ENCODE measurements at regions not wholly inside any gene's neighbourhood (a gene's known extent, or its start where the extent isn't known, plus 50 kb on each side); places are given as distances from the start of the nearest gene placed in this dataset.
"Not testable (repeated sequence)": the region's sequence is repeated elsewhere in the genome, so short reads cannot be mapped to it uniquely, and the experiment has no call there.

- intact Hi-C loops (cut with micrococcal nuclease; ENCODE audit: unreplicated experiment); H3K4me1 ChIP-seq (ENCODE audit: insufficient read depth, low read length, poor library complexity, severe bottlenecking); DNase-seq (ENCODE audit: low spot score); CTCF ChIA-PET (ENCODE audit: unreplicated experiment); H3K4me3 ChIP-seq (ENCODE audit: low read depth, low read length, poor library complexity, severe bottlenecking); H3K9me3 ChIP-seq (ENCODE audit: low read length); H3K9me2 ChIP-seq (ENCODE audit: insufficient read depth, low read length); H3K4me2 ChIP-seq (ENCODE audit: low read length); H3K79me2 ChIP-seq (ENCODE audit: insufficient read depth, low read depth, low read length); H2AFZ ChIP-seq (ENCODE audit: low read length); POLR2A ChIA-PET; H4K20me1 ChIP-seq (ENCODE audit: insufficient read depth, low read length); H3K36me3 ChIP-seq (ENCODE audit: insufficient read depth, low read length); H3K27ac ChIP-seq (ENCODE audit: low read depth, low read length, poor library complexity, severe bottlenecking); BruUV-seq (replicated peaks): not testable (repeated sequence)
Measured at GRCh38 chr16:33938097-33938496, 478.7 kb downstream of the TP53TG3F start.

GRCh38 chr16:33961536-33961935, 502.1 kb downstream of the TP53TG3F start:
- CTCF ChIA-PET (ENCODE audit: unreplicated experiment); H3K9me2 ChIP-seq (ENCODE audit: insufficient read depth, low read length); H3K9me3 ChIP-seq (ENCODE audit: low read length); H3K27ac ChIP-seq (ENCODE audit: low read depth, low read length, poor library complexity, severe bottlenecking); BruUV-seq (replicated peaks); intact Hi-C loops (cut with micrococcal nuclease; ENCODE audit: unreplicated experiment); H3K4me1 ChIP-seq (ENCODE audit: insufficient read depth, low read length, poor library complexity, severe bottlenecking); POLR2A ChIA-PET; DNase-seq (ENCODE audit: low spot score); H3K4me3 ChIP-seq (ENCODE audit: low read depth, low read length, poor library complexity, severe bottlenecking); H3K79me2 ChIP-seq (ENCODE audit: insufficient read depth, low read depth, low read length); H3K4me2 ChIP-seq (ENCODE audit: low read length); H3K36me3 ChIP-seq (ENCODE audit: insufficient read depth, low read length); H2AFZ ChIP-seq (ENCODE audit: low read length); H4K20me1 ChIP-seq (ENCODE audit: insufficient read depth, low read length): not testable (repeated sequence)

DNA sequence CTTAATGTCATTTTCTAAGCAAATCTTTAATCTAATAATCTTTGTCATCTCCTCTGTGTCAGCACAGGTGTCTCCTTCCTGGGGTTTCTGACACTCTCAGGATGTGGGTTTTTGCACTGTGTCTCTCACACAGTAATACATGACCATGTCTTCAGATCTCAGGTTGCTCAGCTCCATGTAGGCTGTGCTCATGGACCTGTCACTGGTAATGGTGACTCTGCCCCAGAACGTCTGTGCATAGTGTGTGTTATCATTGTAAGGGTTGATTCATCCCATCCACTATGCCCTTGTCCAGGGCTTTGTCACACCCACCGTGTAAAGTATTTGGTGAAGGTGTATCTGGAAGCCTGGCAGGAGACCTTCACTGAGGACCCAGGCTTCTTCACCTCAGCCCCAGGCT, 506.1 kb downstream of the TP53TG3F start:
- H3K9me3 ChIP-seq (ENCODE audit: low read length); H3K4me2 ChIP-seq (ENCODE audit: low read length); POLR2A ChIA-PET; CTCF ChIA-PET (ENCODE audit: unreplicated experiment); BruUV-seq (replicated peaks); DNase-seq (ENCODE audit: low spot score); H4K20me1 ChIP-seq (ENCODE audit: insufficient read depth, low read length); H3K79me2 ChIP-seq (ENCODE audit: insufficient read depth, low read depth, low read length); H3K9me2 ChIP-seq (ENCODE audit: insufficient read depth, low read length); H3K27ac ChIP-seq (ENCODE audit: low read depth, low read length, poor library complexity, severe bottlenecking); H3K4me3 ChIP-seq (ENCODE audit: low read depth, low read length, poor library complexity, severe bottlenecking); H2AFZ ChIP-seq (ENCODE audit: low read length); H3K4me1 ChIP-seq (ENCODE audit: insufficient read depth, low read length, poor library complexity, severe bottlenecking); intact Hi-C loops (cut with micrococcal nuclease; ENCODE audit: unreplicated experiment); H3K36me3 ChIP-seq (ENCODE audit: insufficient read depth, low read length): not testable (repeated sequence)

DNA sequence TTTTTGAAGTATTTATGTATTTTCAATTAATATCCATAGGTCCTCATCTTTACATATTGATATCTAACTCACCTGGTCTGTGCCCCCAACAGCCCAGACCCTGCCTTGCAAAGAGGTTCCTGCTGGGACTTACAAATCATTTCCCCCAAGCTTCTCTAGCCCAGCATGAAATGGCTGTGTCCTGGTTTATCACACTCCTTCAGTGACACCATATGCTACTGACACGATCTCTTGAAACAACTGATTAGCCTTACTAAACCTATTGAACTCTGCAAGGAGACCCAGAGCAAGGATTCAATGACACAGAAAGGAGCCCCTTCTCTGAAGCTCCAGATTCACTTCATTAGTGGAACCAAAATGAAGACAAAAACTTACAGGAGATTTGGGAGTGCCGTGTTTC, 507.4 kb downstream of the TP53TG3F start:
- H4K20me1 ChIP-seq (ENCODE audit: insufficient read depth, low read length); H3K4me1 ChIP-seq (ENCODE audit: insufficient read depth, low read length, poor library complexity, severe bottlenecking); H3K36me3 ChIP-seq (ENCODE audit: insufficient read depth, low read length); CTCF ChIA-PET (ENCODE audit: unreplicated experiment); H3K4me3 ChIP-seq (ENCODE audit: low read depth, low read length, poor library complexity, severe bottlenecking); POLR2A ChIA-PET; DNase-seq (ENCODE audit: low spot score); BruUV-seq (replicated peaks); H3K9me3 ChIP-seq (ENCODE audit: low read length); H3K9me2 ChIP-seq (ENCODE audit: insufficient read depth, low read length); H3K79me2 ChIP-seq (ENCODE audit: insufficient read depth, low read depth, low read length); intact Hi-C loops (cut with micrococcal nuclease; ENCODE audit: unreplicated experiment); H3K4me2 ChIP-seq (ENCODE audit: low read length); H3K27ac ChIP-seq (ENCODE audit: low read depth, low read length, poor library complexity, severe bottlenecking); H2AFZ ChIP-seq (ENCODE audit: low read length): not testable (repeated sequence)

- H4K20me1 ChIP-seq (ENCODE audit: insufficient read depth, low read length); H3K4me1 ChIP-seq (ENCODE audit: insufficient read depth, low read length, poor library complexity, severe bottlenecking); H3K9me2 ChIP-seq (ENCODE audit: insufficient read depth, low read length); intact Hi-C loops (cut with micrococcal nuclease; ENCODE audit: unreplicated experiment); H3K27ac ChIP-seq (ENCODE audit: low read depth, low read length, poor library complexity, severe bottlenecking); H3K4me3 ChIP-seq (ENCODE audit: low read depth, low read length, poor library complexity, severe bottlenecking); POLR2A ChIA-PET; H3K36me3 ChIP-seq (ENCODE audit: insufficient read depth, low read length); DNase-seq (ENCODE audit: low spot score); CTCF ChIA-PET (ENCODE audit: unreplicated experiment); H3K9me3 ChIP-seq (ENCODE audit: low read length); BruUV-seq (replicated peaks); H2AFZ ChIP-seq (ENCODE audit: low read length); H3K79me2 ChIP-seq (ENCODE audit: insufficient read depth, low read depth, low read length); H3K4me2 ChIP-seq (ENCODE audit: low read length): not testable (repeated sequence)
Measured at GRCh38 chr16:33974557-33974956, 515.1 kb downstream of the TP53TG3F start.

DNA sequence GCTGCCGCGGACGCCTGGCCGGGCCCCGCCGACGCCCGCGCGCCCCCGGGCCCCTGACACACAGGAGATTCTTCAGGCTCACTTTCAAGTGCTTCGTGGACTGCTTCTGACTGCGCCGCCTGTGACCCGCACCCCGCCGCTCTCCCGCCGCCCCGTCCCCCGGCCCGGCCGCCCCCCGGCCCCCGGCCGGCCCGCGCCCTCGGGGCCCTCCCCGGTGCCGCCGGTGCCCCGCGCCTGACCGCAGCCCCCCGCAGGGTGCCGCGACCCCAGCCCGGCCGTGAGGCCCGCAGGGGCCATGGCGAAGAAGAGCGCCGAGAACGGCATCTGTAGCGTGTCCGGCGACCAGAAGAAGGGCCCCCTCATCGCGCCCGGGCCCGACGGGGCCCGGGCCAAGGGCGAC, 516.3 kb downstream of the TP53TG3F start:
- H3K27ac ChIP-seq (ENCODE audit: low read depth, low read length, poor library complexity, severe bottlenecking); POLR2A ChIA-PET: not testable (repeated sequence)

GRCh38 chr16:33976521-33976920, 517.1 kb downstream of the TP53TG3F start:
- H4K20me1 ChIP-seq (ENCODE audit: insufficient read depth, low read length); H3K4me3 ChIP-seq (ENCODE audit: low read depth, low read length, poor library complexity, severe bottlenecking); H3K9me3 ChIP-seq (ENCODE audit: low read length); H3K36me3 ChIP-seq (ENCODE audit: insufficient read depth, low read length); H3K4me1 ChIP-seq (ENCODE audit: insufficient read depth, low read length, poor library complexity, severe bottlenecking); CTCF ChIA-PET (ENCODE audit: unreplicated experiment); H3K9me2 ChIP-seq (ENCODE audit: insufficient read depth, low read length); H3K27ac ChIP-seq (ENCODE audit: low read depth, low read length, poor library complexity, severe bottlenecking); H3K79me2 ChIP-seq (ENCODE audit: insufficient read depth, low read depth, low read length); DNase-seq (ENCODE audit: low spot score); H2AFZ ChIP-seq (ENCODE audit: low read length); H3K4me2 ChIP-seq (ENCODE audit: low read length); intact Hi-C loops (cut with micrococcal nuclease; ENCODE audit: unreplicated experiment); BruUV-seq (replicated peaks); POLR2A ChIA-PET: not testable (repeated sequence)

More for the DNA sequence above, 516.3 kb downstream of the TP53TG3F start:
- H3K4me1 ChIP-seq (ENCODE audit: insufficient read depth, low read length, poor library complexity, severe bottlenecking); H3K79me2 ChIP-seq (ENCODE audit: insufficient read depth, low read depth, low read length); H3K4me3 ChIP-seq (ENCODE audit: low read depth, low read length, poor library complexity, severe bottlenecking); DNase-seq (ENCODE audit: low spot score); H3K9me2 ChIP-seq (ENCODE audit: insufficient read depth, low read length); H2AFZ ChIP-seq (ENCODE audit: low read length); H4K20me1 ChIP-seq (ENCODE audit: insufficient read depth, low read length); H3K9me3 ChIP-seq (ENCODE audit: low read length); BruUV-seq (replicated peaks); intact Hi-C loops (cut with micrococcal nuclease; ENCODE audit: unreplicated experiment); H3K36me3 ChIP-seq (ENCODE audit: insufficient read depth, low read length); CTCF ChIA-PET (ENCODE audit: unreplicated experiment); H3K4me2 ChIP-seq (ENCODE audit: low read length): not testable (repeated sequence)

All from OCI-LY7 (cell line).